Uterus (tissue), 2 donors: ENCODE measurements at regions not wholly inside any gene's neighbourhood (a gene's known extent, or its start where the extent isn't known, plus 50 kb on each side); places are given as distances from the start of the nearest gene placed in this dataset.

ENCODE experiments used
- CTCF ChIP-seq, 4 experiments: fragments of 200-600 bp in 2 of 4; fragments of 450-650 bp in 2 of 4; sonication (generic) in 2 of 4; IDR thresholded peaks; one replicate each; pipeline ENCODE4 v1.5.1; 2016 to 2019; ENCODE audit warnings: antibody characterized with exemption in 4 of 4, mild to moderate bottlenecking in 2 of 4, moderate library complexity in 1 of 4
- POLR2A ChIP-seq, 2 donors: fragments of 450-650 bp; IDR thresholded peaks; one replicate each; pipeline ENCODE4 v1.6.1; 2016; ENCODE audit warnings: antibody characterized with exemption in 2 of 2, mild to moderate bottlenecking in 1 of 2, moderate library complexity in 1 of 2

GRCh38 chr16:50924759-50925545 lies 183.1 kb downstream of the CYLD start:
- no peak for TF ChIP-seq CTCF (IDR thresholded peaks at IDR 0.05)
- TF ChIP-seq POLR2A (IDR thresholded peaks at IDR 0.05): no peak
